CD14-positive monocyte (primary cell): ENCODE measurements at regions not wholly inside any gene's neighbourhood (a gene's known extent, or its start where the extent isn't known, plus 50 kb on each side); places are given as distances from the start of the nearest gene placed in this dataset.

Source experiments
- DNase-seq, 3 donors: peaks; one replicate each; pipeline ENCODE4 v3.0.0-alpha.2; 2011 to 2022
- H2AFZ ChIP-seq: 2 replicates; pipeline ENCODE4 v1.6.0; 2012; ENCODE audit warnings: mild to moderate bottlenecking, low read depth, low read length, inconsistent platforms; ENCODE audit not compliant: insufficient read depth, poor library complexity, severe bottlenecking
- H3K27ac ChIP-seq, 2 donors: 1 replicate in 1 of 2; 2 replicates in 1 of 2; pipeline ENCODE4 v1.5.1; 2012 to 2013; ENCODE audit warnings: low read length in 2 of 2, control low read depth in 1 of 2, inconsistent platforms in 1 of 2, low read depth in 1 of 2, mild to moderate bottlenecking in 1 of 2
- H3K27me3 ChIP-seq, 2 donors: one replicate each; pipeline versions ENCODE4 v1.6.0 to v1.6.1; 2011 to 2013; ENCODE audit warnings: low read length in 2 of 2; ENCODE audit not compliant: control insufficient read depth in 2 of 2, insufficient read depth in 2 of 2
- H3K36me3 ChIP-seq, 2 donors: replicated peaks in 1 of 2; 1 replicate in 1 of 2; 2 replicates in 1 of 2; pipeline versions ENCODE4 v1.5.1 to v1.6.1; 2012 to 2013; ENCODE audit warnings: low read length in 2 of 2, control low read depth in 1 of 2, inconsistent platforms in 1 of 2, mild to moderate bottlenecking in 1 of 2; ENCODE audit not compliant: insufficient read depth in 2 of 2, control insufficient read depth in 1 of 2
- H3K4me1 ChIP-seq, 2 donors: 1 replicate in 1 of 2; 2 replicates in 1 of 2; pipeline versions ENCODE4 v1.5.1 to v1.6.1; 2012 to 2013; ENCODE audit warnings: low read length in 2 of 2, control low read depth in 1 of 2, inconsistent platforms in 1 of 2, mild to moderate bottlenecking in 1 of 2, moderate library complexity in 1 of 2; ENCODE audit not compliant: insufficient read depth in 2 of 2, control insufficient read depth in 1 of 2
- H3K4me2 ChIP-seq: replicated peaks from 2 replicates; pipeline ENCODE3; 2012; ENCODE audit warnings: low read length, moderate library complexity, mild to moderate bottlenecking; ENCODE audit not compliant: poor library complexity, severe bottlenecking; ENCODE audit errors: extremely low read depth
- H3K4me3 ChIP-seq, 3 experiments: fragments of 200-600 bp in 1 of 3; sonication (generic) in 1 of 3; replicated peaks in 1 of 3; 1 replicate in 2 of 3; 2 replicates in 1 of 3; pipeline ENCODE4 v1.5.1; 2011 to 2013; ENCODE audit warnings: low read length in 3 of 3, mild to moderate bottlenecking in 3 of 3, control low read depth in 2 of 3, low read depth in 2 of 3, inconsistent platforms in 1 of 3, moderate library complexity in 1 of 3
- H3K79me2 ChIP-seq: 2 replicates; pipeline ENCODE4 v1.6.0; 2012; ENCODE audit warnings: mild to moderate bottlenecking, control low read depth, inconsistent platforms, low read length, moderate library complexity; ENCODE audit not compliant: insufficient read depth
- H3K9ac ChIP-seq: 2 replicates; pipeline ENCODE4 v1.6.0; 2017; ENCODE audit warnings: low read length, mild to moderate bottlenecking; ENCODE audit not compliant: insufficient read depth, poor library complexity, severe bottlenecking
- H3K9me3 ChIP-seq, 2 donors: replicated peaks in 1 of 2; 1 replicate in 1 of 2; 2 replicates in 1 of 2; pipeline versions ENCODE4 v1.5.1 to v1.6.1; 2012 to 2013; ENCODE audit warnings: low read length in 2 of 2, control low read depth in 1 of 2; ENCODE audit not compliant: control insufficient read depth in 1 of 2, insufficient read depth in 1 of 2
- H4K20me1 ChIP-seq: 2 replicates; pipeline ENCODE4 v1.6.0; 2012; ENCODE audit warnings: mild to moderate bottlenecking, low read length, control low read depth, moderate library complexity; ENCODE audit not compliant: insufficient read depth
- H3K27ac Mint-ChIP-seq, 7 donors: one replicate each; pipeline ENCODE4 v1.8.0; 2020; ENCODE audit warnings: mild to moderate bottlenecking in 7 of 7, mixed read lengths in 7 of 7, moderate library complexity in 6 of 7, inconsistent platforms in 2 of 7
- H3K27me3 Mint-ChIP-seq, 3 donors: one replicate each; pipeline ENCODE4 v1.8.0; 2021 to 2022; ENCODE audit warnings: low read depth in 3 of 3, mild to moderate bottlenecking in 3 of 3, mixed read lengths in 3 of 3, moderate library complexity in 3 of 3, inconsistent platforms in 1 of 3
- H3K36me3 Mint-ChIP-seq, 2 donors: one replicate each; pipeline ENCODE4 v1.8.0; 2020; ENCODE audit warnings: mixed read lengths in 2 of 2, inconsistent platforms in 1 of 2, mild to moderate bottlenecking in 1 of 2
- H3K4me1 Mint-ChIP-seq: one replicate; pipeline ENCODE4 v1.8.0; 2020; ENCODE audit warnings: mild to moderate bottlenecking, mixed read lengths
- H3K4me3 Mint-ChIP-seq, 2 donors: one replicate each; pipeline ENCODE4 v1.8.0; 2020; ENCODE audit warnings: mild to moderate bottlenecking in 2 of 2, mixed read lengths in 2 of 2, moderate library complexity in 1 of 2
- H3K9me3 Mint-ChIP-seq, 7 donors: one replicate each; pipeline ENCODE4 v1.8.0; 2020 to 2022; ENCODE audit warnings: mixed read lengths in 7 of 7, mild to moderate bottlenecking in 6 of 7, moderate library complexity in 6 of 7, inconsistent platforms in 2 of 7
- WGBS: methylation state at CpG from one replicate; pipeline ENCODE4 v1.1.5; 2013; ENCODE audit warnings: missing lambda C conversion rate; ENCODE audit not compliant: insufficient coverage; 5-methylcytosine and 5-hydroxymethylcytosine counted together
- intact Hi-C, 2 donors: fragments of 100-400 bp; cut with micrococcal nuclease; formaldehyde crosslinking; loops; one replicate each; pipeline versions ENCODE4 v1.15.0 to v1.15.1; 2023
- TF ChIP-seq, protein P1 (sequence below): fragments of 200-600 bp; IDR thresholded peaks from one replicate; pipeline ENCODE4 v1.8.0; 2022; ENCODE audit warnings: antibody characterized with exemption, mild to moderate bottlenecking

DNA sequence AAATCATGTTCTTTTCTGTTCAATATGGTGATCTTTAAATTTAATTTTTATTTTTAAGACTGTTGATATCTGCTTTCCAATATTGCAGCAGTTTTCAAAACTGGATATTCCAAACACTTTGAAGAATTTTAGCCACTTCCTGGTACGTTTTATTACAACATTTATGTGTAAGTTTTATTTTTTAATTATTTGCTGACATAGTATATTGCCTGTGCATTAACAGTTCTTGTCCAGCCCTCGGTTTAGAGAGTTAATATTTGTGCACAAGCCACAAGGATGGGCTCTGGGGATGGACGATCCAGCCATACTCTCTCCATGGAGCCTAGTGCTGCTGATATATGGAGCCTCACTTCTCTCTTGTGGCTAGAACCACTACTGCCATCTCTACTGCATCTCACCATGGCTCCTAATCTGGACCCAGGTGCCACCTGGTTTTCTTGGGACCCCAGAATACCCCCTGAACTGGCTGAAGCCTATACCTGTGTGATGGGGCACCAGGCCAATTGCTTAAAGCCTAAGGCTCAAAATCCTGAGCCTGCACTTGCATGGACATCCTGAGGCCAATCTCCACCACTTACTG lies 262.5 kb downstream of the RASSF9 start:
- Histone ChIP-seq H4K20me1 (no peaks in the 10 kb centered on the region), H3K9me3 (no peaks in the 10 kb centered on the region), H3K4me3 (no peak overlapping the region), H2AFZ (no peak overlapping the region), H3K79me2 (no peaks in the 10 kb centered on the region), H3K27ac (no peak overlapping the region), H3K4me1 (no peaks in the 10 kb centered on the region), H3K4me2 (no peak overlapping the region), H3K9ac (no peak overlapping the region), H3K27me3 (no peaks in the 10 kb centered on the region), H3K36me3 (no peaks in the 10 kb centered on the region)
- Mint-ChIP-seq H3K9me3 (no peaks in the 10 kb centered on the region), H3K36me3 (no peaks in the 10 kb centered on the region), H3K27ac (no peak overlapping the region), H3K4me1 (no peaks in the 10 kb centered on the region), H3K27me3 (no peaks in the 10 kb centered on the region), H3K4me3 (no peak overlapping the region)
- TF ChIP-seq, protein P1, sequence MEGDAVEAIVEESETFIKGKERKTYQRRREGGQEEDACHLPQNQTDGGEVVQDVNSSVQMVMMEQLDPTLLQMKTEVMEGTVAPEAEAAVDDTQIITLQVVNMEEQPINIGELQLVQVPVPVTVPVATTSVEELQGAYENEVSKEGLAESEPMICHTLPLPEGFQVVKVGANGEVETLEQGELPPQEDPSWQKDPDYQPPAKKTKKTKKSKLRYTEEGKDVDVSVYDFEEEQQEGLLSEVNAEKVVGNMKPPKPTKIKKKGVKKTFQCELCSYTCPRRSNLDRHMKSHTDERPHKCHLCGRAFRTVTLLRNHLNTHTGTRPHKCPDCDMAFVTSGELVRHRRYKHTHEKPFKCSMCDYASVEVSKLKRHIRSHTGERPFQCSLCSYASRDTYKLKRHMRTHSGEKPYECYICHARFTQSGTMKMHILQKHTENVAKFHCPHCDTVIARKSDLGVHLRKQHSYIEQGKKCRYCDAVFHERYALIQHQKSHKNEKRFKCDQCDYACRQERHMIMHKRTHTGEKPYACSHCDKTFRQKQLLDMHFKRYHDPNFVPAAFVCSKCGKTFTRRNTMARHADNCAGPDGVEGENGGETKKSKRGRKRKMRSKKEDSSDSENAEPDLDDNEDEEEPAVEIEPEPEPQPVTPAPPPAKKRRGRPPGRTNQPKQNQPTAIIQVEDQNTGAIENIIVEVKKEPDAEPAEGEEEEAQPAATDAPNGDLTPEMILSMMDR: no peak
- no CpG with 5 or more reads among the region's 3 CpGs for WGBS
- intact Hi-C loops: no loop called here
- DNase-seq: no peak

DNA sequence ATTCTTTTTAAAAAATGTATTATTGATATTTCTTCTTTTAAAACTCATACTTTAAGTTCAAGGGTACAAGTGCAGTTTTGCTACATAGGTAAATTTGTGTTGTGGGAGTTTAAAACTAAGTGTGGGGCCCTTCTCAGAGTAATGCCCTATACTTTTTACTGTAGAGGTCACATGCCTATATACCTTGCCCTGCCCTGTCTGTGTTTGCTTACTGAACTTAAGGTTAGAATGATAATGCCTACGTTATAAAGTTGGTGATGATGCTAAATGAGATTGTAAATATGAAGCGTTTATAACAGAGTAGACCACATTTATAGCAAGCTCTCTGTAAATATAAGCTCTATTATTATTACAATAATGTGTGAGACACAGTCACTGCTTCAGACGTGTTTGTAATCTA lies 261.9 kb downstream of the RASSF9 start:
- no peaks in the 10 kb centered on the region for H3K36me3 Mint-ChIP-seq
- intact Hi-C loops: no loop called here

More for the DNA sequence above, 261.9 kb downstream of the RASSF9 start:
- TF ChIP-seq, protein P1: no peak
- Mint-ChIP-seq H3K9me3 (no peaks in the 10 kb centered on the region), H3K27me3 (no peaks in the 10 kb centered on the region), H3K4me1 (no peaks in the 10 kb centered on the region), H3K4me3 (no peak overlapping the region), H3K27ac (no peak overlapping the region)
- Histone ChIP-seq H3K4me3 (no peak overlapping the region), H3K36me3 (no peaks in the 10 kb centered on the region), H3K9ac (no peak overlapping the region), H3K4me2 (no peak overlapping the region), H3K4me1 (no peaks in the 10 kb centered on the region), H2AFZ (no peak overlapping the region), H3K9me3 (no peaks in the 10 kb centered on the region), H3K79me2 (no peaks in the 10 kb centered on the region), H4K20me1 (no peaks in the 10 kb centered on the region), H3K27me3 (no peaks in the 10 kb centered on the region), H3K27ac (no peak overlapping the region)
- no CpG with 5 or more reads among the region's 3 CpGs for WGBS
- no peak for DNase-seq
